IPS DF 19.7 (cell line): ENCODE measurements at regions not wholly inside any gene's neighbourhood (a gene's known extent, or its start where the extent isn't known, plus 50 kb on each side); places are given as distances from the start of the nearest gene placed in this dataset.
"Not testable (repeated sequence)": the region's sequence is repeated elsewhere in the genome, so short reads cannot be mapped to it uniquely, and the experiment has no call there.

Experiments used
- DNase-seq: peaks from one replicate; pipeline ENCODE4 v3.0.0-alpha.2; 2013; ENCODE audit warnings: low read depth, low spot score

GRCh38 chr14:82911930-82912329, 1378.3 kb upstream of the SEL1L start:
- no peak for DNase-seq

- no peak for DNase-seq
Observed at GRCh38 chr14:82913396-82913795, 1379.7 kb upstream of the SEL1L start.

DNA sequence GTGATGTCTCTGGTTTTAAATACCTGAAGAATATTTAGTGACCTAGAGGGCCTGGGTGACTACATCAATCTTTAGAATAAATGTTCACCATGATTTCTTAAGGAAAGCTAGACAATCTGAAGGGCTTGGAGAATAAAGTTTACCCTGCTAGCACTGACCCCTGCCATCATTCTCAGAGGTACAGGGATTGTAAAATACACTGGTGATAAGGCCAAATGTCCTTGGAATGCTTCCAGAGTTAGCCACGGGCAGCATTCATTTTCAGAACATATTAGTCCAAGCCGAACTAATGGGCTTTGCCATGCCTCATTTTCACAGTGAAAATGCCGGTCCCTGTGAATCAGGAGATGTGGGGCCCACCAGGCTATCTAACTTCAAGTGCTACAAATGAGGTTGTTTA, 1381.7 kb upstream of the SEL1L start:
- DNase-seq, result no peak

DNA sequence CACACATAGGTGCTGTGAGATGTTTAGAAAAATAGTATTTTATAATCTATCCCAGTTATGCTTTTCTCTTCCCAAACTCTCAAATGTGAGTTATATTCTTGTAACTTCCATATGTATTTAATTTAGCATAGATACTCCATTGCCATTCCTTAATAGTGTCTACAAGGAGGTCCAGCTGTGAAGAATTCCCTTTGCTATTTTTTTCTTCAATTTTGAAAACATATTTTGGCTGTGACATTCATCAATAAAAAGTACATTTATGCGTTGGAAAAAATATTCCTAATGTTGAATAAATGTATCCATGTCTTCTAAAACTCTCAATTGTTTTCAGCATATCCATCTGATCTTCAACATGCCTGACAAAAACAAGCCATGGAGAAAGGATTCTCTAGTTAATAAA, 1402.0 kb upstream of the SEL1L start:
- no peak for DNase-seq

DNA sequence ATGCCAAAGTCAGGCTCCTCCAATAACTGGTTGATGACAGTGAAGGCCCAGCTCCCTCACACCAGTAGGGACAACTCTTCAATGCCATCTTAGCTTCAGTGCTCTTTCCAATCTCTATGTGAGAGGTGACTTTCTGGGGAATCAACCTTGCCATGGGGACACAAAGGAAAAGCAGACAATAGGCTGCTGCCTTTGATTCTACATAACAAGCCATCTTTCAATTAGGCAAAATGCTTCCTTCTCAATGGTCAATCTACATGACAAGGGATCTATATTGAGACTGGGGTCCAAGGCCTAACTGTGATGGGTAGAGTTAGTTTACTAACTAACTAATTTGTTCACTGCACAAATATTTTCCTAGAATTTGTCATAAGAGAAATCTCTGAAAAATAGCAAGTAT, 1417.5 kb upstream of the SEL1L start:
- DNase-seq, result peak; percentile 12

DNA sequence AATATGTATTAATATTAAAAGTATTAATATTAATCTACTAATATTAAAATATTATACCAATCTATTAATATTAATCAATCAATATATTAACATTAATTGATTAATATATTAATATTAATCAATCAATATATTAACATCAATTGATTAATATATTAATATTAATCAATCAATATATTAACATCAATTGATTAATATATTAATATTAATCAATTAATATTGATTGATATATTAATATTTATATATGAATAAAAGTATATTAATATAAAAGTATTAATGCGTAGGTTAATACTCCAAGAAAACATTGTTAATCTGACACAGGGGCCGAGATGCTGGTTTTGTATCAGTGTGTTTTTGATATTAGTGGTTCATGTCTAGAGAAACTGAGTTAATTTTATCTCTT, 1430.1 kb upstream of the SEL1L start:
- no peak for DNase-seq

GRCh38 chr14:82987502-82988124, 1454.0 kb upstream of the SEL1L start:
- no peak for DNase-seq

GRCh38 chr14:82994547-82994946, 1460.9 kb upstream of the SEL1L start:
- not testable (repeated sequence) for DNase-seq

DNA sequence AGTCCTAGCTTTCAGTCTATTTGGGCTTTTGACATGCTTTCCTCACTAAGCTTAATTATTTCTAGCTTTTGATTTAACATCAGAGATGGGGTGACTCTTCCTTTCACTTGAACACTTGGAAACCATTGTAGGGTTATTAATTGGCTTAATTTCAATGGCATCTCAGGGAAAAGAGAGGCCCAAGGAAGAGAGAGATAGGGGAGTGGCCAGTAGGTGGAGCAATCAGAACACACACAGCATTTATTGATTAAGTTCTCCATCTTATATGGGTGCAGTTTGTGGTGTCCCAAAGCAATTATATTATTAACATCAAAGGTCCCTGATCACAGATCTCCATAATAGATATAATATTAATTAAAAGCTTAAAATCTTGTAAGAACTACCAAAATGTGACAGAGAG, 1466.1 kb upstream of the SEL1L start:
- no peak for DNase-seq

GRCh38 chr14:83004456-83005006, 1470.9 kb upstream of the SEL1L start:
- no peak for DNase-seq

DNA sequence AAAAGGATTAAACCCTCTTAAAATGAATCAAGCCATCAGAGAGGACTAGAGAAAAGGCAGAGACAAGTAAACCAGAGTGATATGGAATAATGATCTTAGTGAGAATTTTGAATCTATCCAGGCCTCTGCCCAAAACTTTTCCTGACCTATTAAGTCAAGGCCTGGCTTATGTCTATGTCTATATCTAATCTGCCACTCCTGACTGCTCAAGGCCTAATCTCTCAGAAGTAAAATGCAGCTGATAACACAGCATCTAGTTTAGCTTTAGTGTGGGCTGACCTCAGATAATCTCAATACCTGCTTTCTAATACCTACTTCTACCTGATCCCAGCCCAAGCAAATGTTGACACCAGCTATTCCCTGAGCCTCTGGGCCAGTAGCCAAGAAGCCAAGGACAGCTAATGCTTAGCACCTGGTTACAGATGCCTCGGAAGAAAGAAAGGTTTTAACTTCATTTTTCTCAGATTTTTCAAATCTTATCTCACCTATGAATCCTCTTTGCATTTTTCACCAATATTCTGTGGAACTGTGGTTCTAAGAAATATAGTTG, 1472.5 kb upstream of the SEL1L start:
- DNase-seq, result no peak

DNA sequence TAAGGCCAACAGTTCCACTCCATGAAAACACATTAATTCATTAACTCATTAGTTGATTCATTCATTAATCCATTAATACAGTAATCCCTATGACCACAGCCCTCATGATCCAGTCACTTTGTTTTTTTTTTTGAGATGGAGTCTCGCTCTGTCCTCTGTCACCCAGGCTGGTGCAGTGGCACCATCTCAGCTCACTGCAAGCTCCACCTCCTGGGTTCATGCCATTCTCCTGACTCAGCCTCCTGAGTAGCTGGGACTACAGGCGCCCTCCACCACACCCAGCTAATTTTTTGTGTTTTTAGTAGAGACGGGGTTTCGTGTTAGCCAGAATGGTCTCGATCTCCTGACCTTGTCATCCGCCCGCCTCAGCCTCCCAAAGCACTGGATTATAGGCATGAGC, 1473.4 kb upstream of the SEL1L start:
- not testable (repeated sequence) for DNase-seq

DNA sequence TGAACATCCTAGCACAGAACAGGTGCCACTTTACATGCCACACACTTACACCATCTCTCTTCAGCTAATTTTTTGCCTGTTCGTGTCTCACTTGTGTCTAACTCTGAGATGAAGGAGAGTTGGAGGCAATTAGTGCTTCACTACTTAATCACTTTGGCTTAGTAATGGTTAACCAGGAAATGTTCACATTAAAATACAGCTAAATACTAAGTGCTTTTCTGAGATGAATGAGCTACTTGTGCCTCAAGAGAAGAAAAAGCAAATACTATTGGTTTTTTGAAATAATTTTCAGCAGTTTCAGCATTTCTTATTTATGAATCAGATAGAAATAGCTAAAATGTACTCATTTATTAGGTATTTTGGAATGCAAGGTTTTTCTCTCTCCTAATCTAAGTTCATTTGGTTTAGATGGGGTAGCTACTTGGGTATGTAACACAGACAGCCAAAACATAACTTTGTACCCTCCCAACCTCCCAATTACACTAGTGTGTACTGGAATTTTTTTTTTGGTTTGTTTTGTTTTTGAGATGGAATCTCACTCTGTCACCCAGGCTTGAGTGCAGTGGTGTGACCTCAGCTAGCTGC, 1474.1 kb upstream of the SEL1L start:
- no peak for DNase-seq

DNA sequence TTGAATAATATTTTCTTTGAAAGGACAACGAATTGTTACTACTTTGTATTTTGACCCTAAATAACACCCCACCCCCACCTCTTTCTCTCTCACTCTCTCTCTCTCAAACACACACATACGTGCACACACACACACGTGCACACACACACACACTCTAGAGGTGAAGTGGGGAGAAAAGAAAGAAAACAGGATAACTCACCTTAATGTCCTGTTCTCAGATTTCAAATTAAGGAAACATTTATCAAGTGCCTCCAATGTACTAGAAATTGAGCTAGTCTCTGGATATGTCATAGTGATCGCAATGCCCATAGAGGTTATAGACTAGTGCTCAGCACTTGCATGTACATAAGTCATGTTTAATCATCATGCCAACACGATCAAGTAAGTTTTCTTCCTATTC, 1483.6 kb upstream of the SEL1L start:
- DNase-seq, result no peak

GRCh38 chr14:83019744-83020414, 1486.2 kb upstream of the SEL1L start:
- DNase-seq, result no peak

- DNase-seq, result no peak
Observed at GRCh38 chr14:83021323-83021722, 1487.7 kb upstream of the SEL1L start.

GRCh38 chr14:83023369-83023768, 1489.7 kb upstream of the SEL1L start:
- DNase-seq, result no peak

GRCh38 chr14:83041224-83041623, 1507.6 kb upstream of the SEL1L start:
- DNase-seq, result no peak

- no peak for DNase-seq
Observed at GRCh38 chr14:83042858-83043257, 1509.2 kb upstream of the SEL1L start.

- no peak for DNase-seq
Observed at GRCh38 chr14:83044001-83044400, 1510.3 kb upstream of the SEL1L start.

DNA sequence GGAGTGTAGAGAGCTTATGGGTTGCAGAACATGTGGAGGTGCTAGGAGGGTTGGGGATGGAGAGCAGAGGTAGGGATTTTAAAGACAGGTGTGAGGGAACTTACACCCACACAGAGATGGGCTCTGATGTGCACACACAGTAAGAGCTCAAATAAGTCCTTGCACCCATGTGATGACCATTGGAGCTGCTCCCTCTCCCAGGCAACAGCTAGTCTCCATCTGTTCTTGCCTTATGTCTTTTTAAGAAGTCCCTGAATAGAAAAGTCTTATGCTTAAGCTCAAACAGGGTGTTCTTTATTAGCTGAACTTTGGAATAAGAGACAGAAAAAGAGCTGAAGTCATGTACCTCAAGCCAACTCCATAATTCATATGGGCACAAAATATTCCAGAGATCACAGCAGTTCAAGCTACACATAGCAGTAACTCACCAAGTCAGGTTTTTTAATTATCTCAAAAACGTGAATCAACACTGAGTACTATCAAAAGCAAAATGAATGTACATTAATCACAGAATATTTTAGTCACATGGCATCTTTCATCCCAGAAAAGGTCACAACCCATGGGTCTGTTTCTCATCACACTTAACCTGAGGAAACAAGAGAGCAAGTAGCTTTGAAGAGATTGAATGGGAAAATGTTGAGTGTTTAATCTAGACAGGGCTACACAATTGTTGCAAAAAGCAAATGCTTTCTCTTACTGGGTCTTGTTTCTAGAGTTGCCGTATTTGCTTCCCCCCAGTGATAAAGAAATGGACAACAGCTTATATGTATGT, 1513.6 kb upstream of the SEL1L start:
- no peak for DNase-seq
